K562 (cell line): ENCODE measurements at regions not wholly inside any gene's neighbourhood (a gene's known extent, or its start where the extent isn't known, plus 50 kb on each side); places are given as distances from the start of the nearest gene placed in this dataset.

Source experiments
- ATAC-seq: fragments of 200-7000 bp; cut with Tn5 transposase; 3 replicates; pipeline ENCODE4 v1.9.1; 2020; ENCODE audit warnings: moderate library complexity
- BruUV-seq: library from RNA; stranded (reverse); fragments of 400-500 nt; replicated peaks from 2 replicates; lab custom pipeline; 2021; lab: Mats Ljungman, UMichigan
- CTCF ChIA-PET: fragments of 300-600 bp; formaldehyde crosslinking; extraction: SDS; loops from one replicate; lab custom pipeline; 2021; ENCODE audit warnings: low intra/inter-chr PET ratio; lab: Yijun Ruan, JAX
- POLR2A ChIA-PET: fragments of 300-600, 350-650 bp; sonication (Branson Sonifier 250); formaldehyde crosslinking; extraction: SDS; loops from one replicate; lab custom pipeline; 2021; ENCODE audit warnings: antibody characterized with exemption, inconsistent platforms; lab: Yijun Ruan, JAX
- DNase-seq, 4 experiments: peaks; one replicate each; pipeline versions ENCODE4 v3.0.0 to v3.0.0-alpha.2; 2011 to 2018; ENCODE audit warnings: low spot score in 3 of 4, mixed read lengths in 3 of 4; ENCODE audit errors: extremely low read depth in 1 of 4
- FAIRE-seq: peaks from 2 replicates; lab custom pipeline; 2011; peaks lifted over from hg19 to GRCh38; lab: Jason Lieb, UNC
- H2AFZ ChIP-seq: 2 replicates; pipeline ENCODE4 v1.6.0; 2011; ENCODE audit warnings: low read depth, low read length, control low read depth, inconsistent platforms
- H3K27ac ChIP-seq: fragments of 200-600 bp; 3 replicates; pipeline ENCODE4 v1.8.0; 2011; ENCODE audit warnings: low read depth, mild to moderate bottlenecking, control low read depth, inconsistent platforms, low read length, moderate library complexity, mixed read lengths; ENCODE audit errors: extremely low read depth
- H3K27me3 ChIP-seq, 2 experiments: fragments of 300-600 bp in 1 of 2; 2 replicates in 1 of 2; 3 replicates in 1 of 2; pipeline versions ENCODE4 v1.6.0 to v1.8.0; 2011; ENCODE audit warnings: inconsistent platforms in 2 of 2, low read length in 2 of 2, mild to moderate bottlenecking in 1 of 2, mixed read lengths in 1 of 2, moderate library complexity in 1 of 2; ENCODE audit not compliant: control insufficient read depth in 2 of 2, insufficient read depth in 2 of 2
- H3K36me3 ChIP-seq: fragments of 300-600 bp; 3 replicates; pipeline ENCODE4 v1.8.0; 2011; ENCODE audit warnings: mild to moderate bottlenecking, low read length, inconsistent platforms; ENCODE audit not compliant: control insufficient read depth, insufficient read depth
- H3K4me1 ChIP-seq, 2 experiments: fragments of 200-600 bp in 1 of 2; replicated peaks in 1 of 2; 2 replicates in 1 of 2; 3 replicates in 1 of 2; pipeline versions ENCODE4 v1.5.1 to v1.8.0; 2011; ENCODE audit warnings: inconsistent platforms in 2 of 2, low read length in 2 of 2, mild to moderate bottlenecking in 1 of 2, mixed read lengths in 1 of 2, moderate library complexity in 1 of 2; ENCODE audit not compliant: control insufficient read depth in 2 of 2, insufficient read depth in 2 of 2
- H3K4me2 ChIP-seq: 2 replicates; pipeline ENCODE4 v1.6.1; 2011; ENCODE audit warnings: low read length, control low read depth, inconsistent platforms, mixed read lengths; ENCODE audit not compliant: insufficient read depth
- H3K4me3 ChIP-seq: fragments of 200-600 bp; sonication (generic), shearing (Covaris generic); 2 replicates; pipeline ENCODE4 v1.5.1; 2016; ENCODE audit warnings: control low read depth, inconsistent platforms
- H3K79me2 ChIP-seq: fragments of 200-600 bp; 3 replicates; pipeline ENCODE4 v1.8.0; 2011; ENCODE audit warnings: low read length, inconsistent platforms; ENCODE audit not compliant: control insufficient read depth, insufficient read depth
- H3K9ac ChIP-seq, 2 experiments: 2 replicates each; pipeline versions ENCODE4 v1.6.0 to v1.6.1; 2011; ENCODE audit warnings: low read depth in 2 of 2, low read length in 2 of 2, control low read depth in 1 of 2, inconsistent platforms in 1 of 2, mild to moderate bottlenecking in 1 of 2, mixed read lengths in 1 of 2; ENCODE audit not compliant: insufficient read depth in 1 of 2
- H3K9me1 ChIP-seq: one replicate; pipeline ENCODE4 v1.6.0; 2011; ENCODE audit warnings: inconsistent platforms, mild to moderate bottlenecking, low read length, moderate library complexity; ENCODE audit not compliant: control insufficient read depth, insufficient read depth
- H3K9me3 ChIP-seq: replicated peaks from 2 replicates; pipeline ENCODE4 v1.5.1; 2011; ENCODE audit warnings: low read depth, low read length, inconsistent platforms; ENCODE audit not compliant: control insufficient read depth, insufficient read depth
- H4K20me1 ChIP-seq: replicated peaks from 2 replicates; pipeline ENCODE4 v1.6.1; 2011; ENCODE audit warnings: low read length, inconsistent platforms, mixed read lengths; ENCODE audit not compliant: control insufficient read depth, insufficient read depth
- CBFA2T2 ChIP-seq: fragments of 450-650 bp; conservative IDR thresholded peaks from 2 replicates; pipeline ENCODE4 v1.6.1; 2017; ENCODE audit warnings: mild to moderate bottlenecking
- CBX8 ChIP-seq: fragments of 200-600 bp; sonication (generic); IDR thresholded peaks from 2 replicates; pipeline ENCODE4 v1.6.1; 2012; ENCODE audit warnings: borderline replicate concordance, mixed run types, low read depth, mild to moderate bottlenecking, moderate library complexity, mixed read lengths, low read length, control low read depth, inconsistent platforms; ENCODE audit not compliant: poor library complexity, severe bottlenecking; ENCODE audit errors: extremely low read depth
- ELF2 ChIP-seq: fragments of 250-450 bp; sonication (Bioruptor Pico); IDR thresholded peaks from 2 replicates; pipeline ENCODE4 v1.5.0; 2021; ENCODE audit warnings: mild to moderate bottlenecking
- ESRRA ChIP-seq: fragments of 450-650 bp; IDR thresholded peaks from 2 replicates; pipeline ENCODE4 v1.6.1; 2014; ENCODE audit warnings: low read depth, mild to moderate bottlenecking, moderate library complexity, borderline replicate concordance
- MCM7 ChIP-seq, 2 experiments: fragments of 450-650 bp; IDR thresholded peaks; 2 replicates each; pipeline ENCODE4 v1.6.1; 2016 to 2018
- MED1 ChIP-seq: sonication (generic); formaldehyde crosslinking; IDR thresholded peaks from 2 replicates; pipeline ENCODE4 v1.8.1; 2023; ENCODE audit warnings: missing genetic modification reagents, borderline replicate concordance
- NKRF ChIP-seq: fragments of 450-650 bp; IDR thresholded peaks from 2 replicates; pipeline ENCODE4 v1.6.1; 2016; ENCODE audit warnings: borderline replicate concordance
- SRSF3 ChIP-seq: fragments of 200-400 bp; formaldehyde crosslinking; IDR thresholded peaks from 2 replicates; pipeline ENCODE4 v1.6.1; 2016; ENCODE audit warnings: mild to moderate bottlenecking, low read length, moderate library complexity; ENCODE audit not compliant: insufficient read depth
- TRIM28 ChIP-seq: fragments of 450-650 bp; IDR thresholded peaks from 2 replicates; pipeline ENCODE4 v1.6.1; 2017
- ZNF174 ChIP-seq: fragments of 250-450 bp; sonication (Bioruptor Pico); IDR thresholded peaks from 2 replicates; pipeline ENCODE4 v1.4.0; 2020; ENCODE audit warnings: mild to moderate bottlenecking
- in situ Hi-C: fragments of 300-500 bp; cut with MboI; formaldehyde crosslinking; loops from 4 replicates; pipeline ENCODE4 v1.15.0; 2018; ENCODE audit warnings: inconsistent platforms, mixed read lengths
- intact Hi-C: fragments of 100-400 bp; cut with micrococcal nuclease; formaldehyde crosslinking; loops from 2 replicates; pipeline ENCODE4 v1.14.2; 2022
- TF ChIP-seq, protein P1 (sequence below): fragments of 200-400 bp; formaldehyde crosslinking; IDR thresholded peaks from 2 replicates; pipeline ENCODE4 v1.6.1; 2017; ENCODE audit warnings: mild to moderate bottlenecking, low read depth, low read length, moderate library complexity
- TF ChIP-seq, protein P2 (sequence below), 2 experiments: fragments of 150-350 bp in 1 of 2; IDR thresholded peaks; 2 replicates each; pipeline ENCODE4 v1.6.1; 2012 to 2016; ENCODE audit warnings: low read depth in 2 of 2, low read length in 2 of 2, mild to moderate bottlenecking in 1 of 2, moderate library complexity in 1 of 2
- TF ChIP-seq, protein P3 (sequence below): sonication (generic); formaldehyde crosslinking; IDR thresholded peaks from 2 replicates; pipeline ENCODE4 v1.8.1; 2023; ENCODE audit warnings: mild to moderate bottlenecking, missing genetic modification reagents

DNA sequence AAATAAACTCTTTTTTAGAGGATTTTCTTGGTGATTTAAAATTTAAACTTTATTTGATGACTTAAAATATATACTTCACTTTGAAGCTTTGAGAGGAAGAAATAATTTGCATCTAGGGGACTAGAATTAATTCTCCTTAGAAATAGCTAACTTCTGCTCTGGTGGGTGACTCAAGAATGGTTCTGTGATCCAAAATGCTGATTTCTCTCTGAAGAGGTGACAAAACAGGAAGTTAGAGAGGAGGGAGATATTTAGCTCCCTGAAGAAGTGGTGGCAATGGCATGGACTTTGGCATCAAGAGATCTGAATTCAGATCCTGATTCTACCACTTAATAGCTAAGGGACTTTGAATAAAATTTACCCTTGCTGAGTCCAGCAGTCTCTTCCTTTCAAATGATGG, 125.8 kb upstream of the ATP1B1 start:
- Histone ChIP-seq H3K9ac (no peak overlapping the region), H3K4me2 (no peak overlapping the region), H4K20me1 (no peaks in the 10 kb centered on the region), H2AFZ (no peak overlapping the region), H3K27me3 (no peaks in the 10 kb centered on the region), H3K9me3 (no peaks in the 10 kb centered on the region), H3K79me2 (no peaks in the 10 kb centered on the region), H3K4me1 (no peaks in the 10 kb centered on the region), H3K9me1 (no peaks in the 10 kb centered on the region), H3K36me3 (no peaks in the 10 kb centered on the region), H3K4me3 (no peak overlapping the region), H3K27ac (no peak overlapping the region)
- CTCF ChIA-PET: no interaction called here
- ATAC-seq (no peak), DNase-seq (no peak), FAIRE-seq (no peak)
- in situ Hi-C loops: no loop called here
- no TSS peak for BruUV-seq
- intact Hi-C loops: no loop called here
- POLR2A ChIA-PET: no interaction called here
- TF ChIP-seq, protein P1, sequence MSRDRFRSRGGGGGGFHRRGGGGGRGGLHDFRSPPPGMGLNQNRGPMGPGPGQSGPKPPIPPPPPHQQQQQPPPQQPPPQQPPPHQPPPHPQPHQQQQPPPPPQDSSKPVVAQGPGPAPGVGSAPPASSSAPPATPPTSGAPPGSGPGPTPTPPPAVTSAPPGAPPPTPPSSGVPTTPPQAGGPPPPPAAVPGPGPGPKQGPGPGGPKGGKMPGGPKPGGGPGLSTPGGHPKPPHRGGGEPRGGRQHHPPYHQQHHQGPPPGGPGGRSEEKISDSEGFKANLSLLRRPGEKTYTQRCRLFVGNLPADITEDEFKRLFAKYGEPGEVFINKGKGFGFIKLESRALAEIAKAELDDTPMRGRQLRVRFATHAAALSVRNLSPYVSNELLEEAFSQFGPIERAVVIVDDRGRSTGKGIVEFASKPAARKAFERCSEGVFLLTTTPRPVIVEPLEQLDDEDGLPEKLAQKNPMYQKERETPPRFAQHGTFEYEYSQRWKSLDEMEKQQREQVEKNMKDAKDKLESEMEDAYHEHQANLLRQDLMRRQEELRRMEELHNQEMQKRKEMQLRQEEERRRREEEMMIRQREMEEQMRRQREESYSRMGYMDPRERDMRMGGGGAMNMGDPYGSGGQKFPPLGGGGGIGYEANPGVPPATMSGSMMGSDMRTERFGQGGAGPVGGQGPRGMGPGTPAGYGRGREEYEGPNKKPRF: no peak
- TF ChIP-seq ZNF174 (CRISPR knock-in tag) (no peak), MED1 (no peak), SRSF3 (no peak), MCM7 (IDR thresholded peaks at IDR 0.05) (no peak), TRIM28 (no peak), CBFA2T2 (no peak), ESRRA (no peak), ELF2 (CRISPR knock-in tag) (no peak), NKRF (no peak), CBX8 (no peak)
- TF ChIP-seq, protein P2, sequence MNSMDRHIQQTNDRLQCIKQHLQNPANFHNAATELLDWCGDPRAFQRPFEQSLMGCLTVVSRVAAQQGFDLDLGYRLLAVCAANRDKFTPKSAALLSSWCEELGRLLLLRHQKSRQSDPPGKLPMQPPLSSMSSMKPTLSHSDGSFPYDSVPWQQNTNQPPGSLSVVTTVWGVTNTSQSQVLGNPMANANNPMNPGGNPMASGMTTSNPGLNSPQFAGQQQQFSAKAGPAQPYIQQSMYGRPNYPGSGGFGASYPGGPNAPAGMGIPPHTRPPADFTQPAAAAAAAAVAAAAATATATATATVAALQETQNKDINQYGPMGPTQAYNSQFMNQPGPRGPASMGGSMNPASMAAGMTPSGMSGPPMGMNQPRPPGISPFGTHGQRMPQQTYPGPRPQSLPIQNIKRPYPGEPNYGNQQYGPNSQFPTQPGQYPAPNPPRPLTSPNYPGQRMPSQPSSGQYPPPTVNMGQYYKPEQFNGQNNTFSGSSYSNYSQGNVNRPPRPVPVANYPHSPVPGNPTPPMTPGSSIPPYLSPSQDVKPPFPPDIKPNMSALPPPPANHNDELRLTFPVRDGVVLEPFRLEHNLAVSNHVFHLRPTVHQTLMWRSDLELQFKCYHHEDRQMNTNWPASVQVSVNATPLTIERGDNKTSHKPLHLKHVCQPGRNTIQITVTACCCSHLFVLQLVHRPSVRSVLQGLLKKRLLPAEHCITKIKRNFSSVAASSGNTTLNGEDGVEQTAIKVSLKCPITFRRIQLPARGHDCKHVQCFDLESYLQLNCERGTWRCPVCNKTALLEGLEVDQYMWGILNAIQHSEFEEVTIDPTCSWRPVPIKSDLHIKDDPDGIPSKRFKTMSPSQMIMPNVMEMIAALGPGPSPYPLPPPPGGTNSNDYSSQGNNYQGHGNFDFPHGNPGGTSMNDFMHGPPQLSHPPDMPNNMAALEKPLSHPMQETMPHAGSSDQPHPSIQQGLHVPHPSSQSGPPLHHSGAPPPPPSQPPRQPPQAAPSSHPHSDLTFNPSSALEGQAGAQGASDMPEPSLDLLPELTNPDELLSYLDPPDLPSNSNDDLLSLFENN (IDR thresholded peaks at IDR 0.05; ENCODE audit: low read depth in 2 of 2, low read length in 2 of 2): no peak
- TF ChIP-seq, protein P3, sequence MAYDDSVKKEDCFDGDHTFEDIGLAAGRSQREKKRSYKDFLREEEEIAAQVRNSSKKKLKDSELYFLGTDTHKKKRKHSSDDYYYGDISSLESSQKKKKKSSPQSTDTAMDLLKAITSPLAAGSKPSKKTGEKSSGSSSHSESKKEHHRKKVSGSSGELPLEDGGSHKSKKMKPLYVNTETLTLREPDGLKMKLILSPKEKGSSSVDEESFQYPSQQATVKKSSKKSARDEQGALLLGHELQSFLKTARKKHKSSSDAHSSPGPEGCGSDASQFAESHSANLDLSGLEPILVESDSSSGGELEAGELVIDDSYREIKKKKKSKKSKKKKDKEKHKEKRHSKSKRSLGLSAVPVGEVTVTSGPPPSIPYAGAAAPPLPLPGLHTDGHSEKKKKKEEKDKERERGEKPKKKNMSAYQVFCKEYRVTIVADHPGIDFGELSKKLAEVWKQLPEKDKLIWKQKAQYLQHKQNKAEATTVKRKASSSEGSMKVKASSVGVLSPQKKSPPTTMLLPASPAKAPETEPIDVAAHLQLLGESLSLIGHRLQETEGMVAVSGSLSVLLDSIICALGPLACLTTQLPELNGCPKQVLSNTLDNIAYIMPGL (CRISPR knock-in tag): no peak
